Retina (tissue), 1 donor: ENCODE measurements at regions not wholly inside any gene's neighbourhood (a gene's known extent, or its start where the extent isn't known, plus 50 kb on each side); places are given as distances from the start of the nearest gene placed in this dataset.

Experiments used
- DNase-seq: peaks from one replicate; pipeline ENCODE4 v3.0.0-alpha.2; 2016

GRCh38 chr14:73800970-73801515, 50.6 kb upstream of the PTGR2 start:
- no peak for DNase-seq

GRCh38 chr14:73797543-73798265, 53.9 kb upstream of the PTGR2 start:
- peak; percentile 38 for DNase-seq

GRCh38 chr14:73796893-73797542, 54.6 kb upstream of the PTGR2 start:
- DNase-seq, result peak; percentile 28

GRCh38 chr14:73796415-73796814, 55.2 kb upstream of the PTGR2 start:
- no peak for DNase-seq

- no peak for DNase-seq
These were observed 55.7 kb upstream of the PTGR2 start for GRCh38 chr14:73795974-73796373.

GRCh38 chr14:73795466-73795865, 56.2 kb upstream of the PTGR2 start:
- no peak for DNase-seq

GRCh38 chr14:73794146-73794545, 57.5 kb upstream of the PTGR2 start:
- DNase-seq, result no peak

GRCh38 chr14:73792481-73792880, 59.1 kb upstream of the PTGR2 start:
- DNase-seq, result no peak

GRCh38 chr14:73789989-73790581, 61.5 kb upstream of the PTGR2 start:
- peak; percentile 52 for DNase-seq

- no peak for DNase-seq
These were observed 62.7 kb upstream of the PTGR2 start for GRCh38 chr14:73788701-73789551.

GRCh38 chr14:73788317-73788598, 63.4 kb upstream of the PTGR2 start:
- DNase-seq, result no peak

GRCh38 chr14:73787486-73788316, 63.9 kb upstream of the PTGR2 start:
- DNase-seq, result no peak

GRCh38 chr14:73786636-73787485, 64.8 kb upstream of the PTGR2 start:
- DNase-seq, result peak; percentile 74

GRCh38 chr14:73785834-73786635, 65.6 kb upstream of the PTGR2 start:
- DNase-seq, result peak; percentile 76

GRCh38 chr14:73785336-73785833, 66.2 kb upstream of the PTGR2 start:
- DNase-seq, result peak; percentile 68

- no peak for DNase-seq
These were observed 66.7 kb upstream of the PTGR2 start for GRCh38 chr14:73784988-73785313.

- DNase-seq, result no peak
These were observed 67.2 kb upstream of the PTGR2 start for GRCh38 chr14:73784181-73784987.

GRCh38 chr14:73783107-73783727, 68.4 kb upstream of the PTGR2 start:
- no peak for DNase-seq

GRCh38 chr14:73782623-73783022, 68.4 kb upstream of the PNMA1 start:
- no peak for DNase-seq
